WTC11 (cell line): ENCODE measurements at regions not wholly inside any gene's neighbourhood (a gene's known extent, or its start where the extent isn't known, plus 50 kb on each side); places are given as distances from the start of the nearest gene placed in this dataset.

Experiments used
- ATAC-seq: fragments of 200-7000 bp; cut with Tn5 transposase; 2 replicates; pipeline ENCODE4 v1.10.0; 2021; ENCODE audit warnings: mild to moderate bottlenecking, moderate library complexity
- CTCF ChIA-PET: fragments of 300-600 bp; sonication (Branson Sonifier 250); formaldehyde crosslinking; loops from one replicate; lab custom pipeline; 2021; ENCODE audit warnings: antibody characterized with exemption; lab: Charles Lee
- POLR2A ChIA-PET: fragments of 350-600 bp; sonication (Branson Sonifier 250); formaldehyde crosslinking; loops from one replicate; lab custom pipeline; 2021; ENCODE audit warnings: antibody characterized with exemption; lab: Charles Lee
- DNase-seq: peaks from one replicate; pipeline ENCODE4 v3.0.0; 2021; ENCODE audit warnings: low spot score
- H3K27ac Mint-ChIP-seq: 2 replicates; pipeline ENCODE4 v1.8.0; 2021; ENCODE audit warnings: mixed read lengths
- H3K27me3 Mint-ChIP-seq: 2 replicates; pipeline ENCODE4 v1.8.0; 2021; ENCODE audit warnings: low read depth, mild to moderate bottlenecking, moderate library complexity, mixed read lengths
- H3K36me3 Mint-ChIP-seq: 2 replicates; pipeline ENCODE4 v1.8.0; 2021; ENCODE audit warnings: mixed read lengths
- H3K4me1 Mint-ChIP-seq: 2 replicates; pipeline ENCODE4 v1.8.0; 2022; ENCODE audit warnings: mixed read lengths
- H3K4me3 Mint-ChIP-seq: 2 replicates; pipeline ENCODE4 v1.8.0; 2021; ENCODE audit warnings: mild to moderate bottlenecking, moderate library complexity, mixed read lengths
- H3K9me3 Mint-ChIP-seq: 2 replicates; pipeline ENCODE4 v1.8.0; 2021; ENCODE audit warnings: mixed read lengths
- ATF6 ChIP-seq: sonication (generic); formaldehyde crosslinking; IDR thresholded peaks from 2 replicates; pipeline ENCODE4 v1.8.1; 2023; ENCODE audit warnings: mild to moderate bottlenecking, missing genetic modification reagents
- CDX4 ChIP-seq: fragments of 250-450 bp; sonication (Bioruptor Pico); IDR thresholded peaks from 2 replicates; pipeline ENCODE4 v1.9.0; 2021; ENCODE audit warnings: moderate library complexity, mild to moderate bottlenecking, inconsistent platforms, borderline replicate concordance
- E2F1 ChIP-seq: sonication (generic); formaldehyde crosslinking; IDR thresholded peaks from 2 replicates; pipeline ENCODE4 v1.8.0; 2022; ENCODE audit warnings: mild to moderate bottlenecking, missing genetic modification reagents
- EMX1 ChIP-seq: fragments of 250-450 bp; sonication (Bioruptor Pico); IDR thresholded peaks from 2 replicates; pipeline ENCODE4 v1.8.0; 2021; ENCODE audit warnings: mild to moderate bottlenecking
- ERG ChIP-seq: fragments of 250-450 bp; sonication (Bioruptor Pico); IDR thresholded peaks from 2 replicates; pipeline ENCODE4 v1.8.0; 2021; ENCODE audit warnings: mild to moderate bottlenecking
- ESRRA ChIP-seq: sonication (generic); formaldehyde crosslinking; IDR thresholded peaks from 2 replicates; pipeline ENCODE4 v1.8.1; 2022; ENCODE audit warnings: mild to moderate bottlenecking, missing genetic modification reagents, borderline replicate concordance
- ETV6 ChIP-seq: sonication (generic); formaldehyde crosslinking; IDR thresholded peaks from 2 replicates; pipeline ENCODE4 v1.8.1; 2022; ENCODE audit warnings: mild to moderate bottlenecking, missing genetic modification reagents
- FOXK1 ChIP-seq: sonication (generic); formaldehyde crosslinking; IDR thresholded peaks from 2 replicates; pipeline ENCODE4 v1.8.0; 2022; ENCODE audit warnings: mild to moderate bottlenecking, moderate library complexity, missing genetic modification reagents
- HMGA2 ChIP-seq: fragments of 250-450 bp; sonication (Bioruptor Pico); IDR thresholded peaks from 2 replicates; pipeline ENCODE4 v1.4.0; 2021; ENCODE audit warnings: mild to moderate bottlenecking, moderate library complexity
- NFYB ChIP-seq: sonication (generic); formaldehyde crosslinking; conservative IDR thresholded peaks from 2 replicates; pipeline ENCODE4 v1.8.0; 2022; ENCODE audit warnings: low read depth, missing genetic modification reagents
- NR2C2 ChIP-seq: sonication (generic); formaldehyde crosslinking; IDR thresholded peaks from 2 replicates; pipeline ENCODE4 v1.8.0; 2022; ENCODE audit warnings: mild to moderate bottlenecking, missing genetic modification reagents
- PREB ChIP-seq: sonication (generic); formaldehyde crosslinking; IDR thresholded peaks from 2 replicates; pipeline ENCODE4 v1.8.1; 2022; ENCODE audit warnings: mild to moderate bottlenecking, missing genetic modification reagents, moderate library complexity, borderline replicate concordance
- RELA ChIP-seq: sonication (generic); formaldehyde crosslinking; IDR thresholded peaks from 2 replicates; pipeline ENCODE4 v1.8.1; 2022; ENCODE audit warnings: missing genetic modification reagents, mild to moderate bottlenecking, borderline replicate concordance
- RORB ChIP-seq: fragments of 250-450 bp; sonication (Bioruptor Pico); IDR thresholded peaks from 2 replicates; pipeline ENCODE4 v1.9.0; 2021; ENCODE audit warnings: mild to moderate bottlenecking
- TCF7 ChIP-seq: sonication (generic); formaldehyde crosslinking; IDR thresholded peaks from 2 replicates; pipeline ENCODE4 v1.8.0; 2022; ENCODE audit warnings: mild to moderate bottlenecking, low read depth, missing genetic modification reagents, moderate library complexity
- TEAD4 ChIP-seq: sonication (generic); formaldehyde crosslinking; IDR thresholded peaks from 2 replicates; pipeline ENCODE4 v1.8.0; 2022; ENCODE audit warnings: mild to moderate bottlenecking, missing genetic modification reagents
- TP53 ChIP-seq: sonication (generic); formaldehyde crosslinking; IDR thresholded peaks from 2 replicates; pipeline ENCODE4 v1.8.1; 2023; ENCODE audit warnings: mild to moderate bottlenecking, missing genetic modification reagents
- USF2 ChIP-seq: sonication (generic); formaldehyde crosslinking; IDR thresholded peaks from 2 replicates; pipeline ENCODE4 v1.8.1; 2023; ENCODE audit warnings: mild to moderate bottlenecking, missing genetic modification reagents, moderate library complexity
- ZBTB21 ChIP-seq: sonication (generic); formaldehyde crosslinking; IDR thresholded peaks from 2 replicates; pipeline ENCODE4 v1.8.1; 2023; ENCODE audit warnings: mild to moderate bottlenecking, missing genetic modification reagents, borderline replicate concordance
- ZMAT4 ChIP-seq: fragments of 250-450 bp; sonication (Bioruptor Pico); IDR thresholded peaks from 2 replicates; pipeline ENCODE4 v1.9.0; 2021; ENCODE audit warnings: mild to moderate bottlenecking
- ZNF138 ChIP-seq: sonication (generic); formaldehyde crosslinking; conservative IDR thresholded peaks from 2 replicates; pipeline ENCODE4 v1.8.1; 2022; ENCODE audit warnings: mild to moderate bottlenecking, moderate library complexity, missing genetic modification reagents
- ZNF263 ChIP-seq: sonication (generic); formaldehyde crosslinking; IDR thresholded peaks from 2 replicates; pipeline ENCODE4 v1.8.1; 2022; ENCODE audit warnings: low read depth, mild to moderate bottlenecking, moderate library complexity, missing genetic modification reagents

- no peak for ATAC-seq
Measured at GRCh38 chr6:78484198-78485064, 382.9 kb upstream of the IRAK1BP1 start.

GRCh38 chr6:78487401-78487800, 379.9 kb upstream of the IRAK1BP1 start:
- CTCF ChIA-PET, result no interaction called here
- POLR2A ChIA-PET, result no interaction called here
- DNase-seq (no peak), ATAC-seq (no peak)
- Mint-ChIP-seq H3K4me1 (peaks cover 13% of the 10 kb centered on the region), H3K27me3 (no peaks in the 10 kb centered on the region), H3K27ac (no peak overlapping the region), H3K4me3 (no peak overlapping the region), H3K9me3 (no peaks in the 10 kb centered on the region), H3K36me3 (no peaks in the 10 kb centered on the region)
- TF ChIP-seq ZMAT4 (CRISPR knock-in tag), result no peak
- no peak for TF ChIP-seq ZNF138 (CRISPR knock-in tag)
- no peak for TF ChIP-seq E2F1 (CRISPR knock-in tag)
- no peak for TF ChIP-seq CDX4 (CRISPR knock-in tag)
- no peak for TF ChIP-seq FOXK1 (CRISPR knock-in tag)
- no peak for TF ChIP-seq HMGA2

More at GRCh38 chr6:78484198-78485064, 382.9 kb upstream of the IRAK1BP1 start:
- CTCF ChIA-PET, result no interaction called here
- POLR2A ChIA-PET, result no interaction called here
- no peak for DNase-seq
- Mint-ChIP-seq H3K4me1 (peaks cover 5% of the 10 kb centered on the region), H3K36me3 (no peaks in the 10 kb centered on the region), H3K27me3 (no peaks in the 10 kb centered on the region), H3K27ac (no peak overlapping the region), H3K9me3 (no peaks in the 10 kb centered on the region), H3K4me3 (no peak overlapping the region)
- no peak for TF ChIP-seq TP53
- no peak for TF ChIP-seq RORB (CRISPR knock-in tag)
- TF ChIP-seq ZBTB21, result no peak
- TF ChIP-seq ETV6 (CRISPR knock-in tag), result no peak
- TF ChIP-seq ATF6 (CRISPR knock-in tag), result no peak
- TF ChIP-seq ZNF263, result no peak
- no peak for TF ChIP-seq PREB (CRISPR knock-in tag)
- TF ChIP-seq NFYB, result no peak
- no peak for TF ChIP-seq RELA (CRISPR knock-in tag)
- TF ChIP-seq ERG (CRISPR knock-in tag), result no peak
- no peak for TF ChIP-seq EMX1 (CRISPR knock-in tag)
- no peak for TF ChIP-seq USF2
- TF ChIP-seq NR2C2 (CRISPR knock-in tag), result no peak
- no peak for TF ChIP-seq TCF7 (CRISPR knock-in tag)
- no peak for TF ChIP-seq TEAD4 (CRISPR knock-in tag)
- TF ChIP-seq ESRRA (CRISPR knock-in tag), result no peak
- no peak for TF ChIP-seq ZNF138 (CRISPR knock-in tag)
- TF ChIP-seq, all 79 proteins: peak for 0
